ENCODE measurements at regions not wholly inside any gene's neighbourhood (a gene's known extent, or its start where the extent isn't known, plus 50 kb on each side); places are given as distances from the start of the nearest gene placed in this dataset.

- peaks cover under 1% of the 10 kb centered on the region for H3K9me3 ChIP-seq (ENCODE audit: control insufficient read depth, low read length)
- no peak overlapping the region for H2AK5ac ChIP-seq (ENCODE audit: low read length, severe bottlenecking)
- no peak overlapping the region for H3K23ac ChIP-seq (ENCODE audit: low read length in 2 of 2)
- DNase-seq: no peak
- H3K18ac ChIP-seq (ENCODE audit: low read depth in 1 of 2, low read length in 2 of 2): no peak overlapping the region
- H3K4me1 ChIP-seq (ENCODE audit: control insufficient read depth, insufficient read depth, low read depth, low read length): no peaks in the 10 kb centered on the region
- no peak overlapping the region for H2BK15ac ChIP-seq (ENCODE audit: low read depth, poor library complexity, severe bottlenecking)
- no peak overlapping the region for H2BK5ac ChIP-seq (ENCODE audit: low read depth, low read length, poor library complexity, severe bottlenecking)
- 43% methylated on average over 1 of the region's 1 CpG for WGBS
- H3K4me2 ChIP-seq (ENCODE audit: low read length, poor library complexity, severe bottlenecking): no peak overlapping the region
- H4K8ac ChIP-seq (ENCODE audit: low read length): no peak overlapping the region
- H3K4ac ChIP-seq (ENCODE audit: low read depth in 1 of 2, low read length in 2 of 2): no peak overlapping the region
- H3K36me3 ChIP-seq (ENCODE audit: control insufficient read depth in 1 of 2, insufficient read depth in 2 of 2, low read depth in 1 of 2, low read length in 2 of 2): no peaks in the 10 kb centered on the region
- H2BK12ac ChIP-seq (ENCODE audit: low read length in 2 of 2): no peak overlapping the region
- H3K4me3 ChIP-seq (ENCODE audit: insufficient read depth in 1 of 2, low read depth in 1 of 2, low read length in 2 of 2): no peak overlapping the region
- no peak overlapping the region for H2AFZ ChIP-seq (ENCODE audit: low read depth, low read length)
- no peak overlapping the region for H3K9ac ChIP-seq (ENCODE audit: low read length)
- H3K79me1 ChIP-seq (replicated peaks; ENCODE audit: low read length, poor library complexity, severe bottlenecking): no peaks in the 10 kb centered on the region
- H4K91ac ChIP-seq (ENCODE audit: low read length): no peak overlapping the region
- no peak overlapping the region for H3K14ac ChIP-seq (ENCODE audit: low read length in 2 of 2)
- H2BK120ac ChIP-seq (ENCODE audit: low read depth, low read length): no peak overlapping the region
- H3K27me3 ChIP-seq (ENCODE audit: control insufficient read depth in 1 of 2, insufficient read depth in 1 of 2, low read length in 2 of 2): peaks cover 21 to 30% of the 10 kb centered on the region in 2 experiments
- no peak overlapping the region for H3K27ac ChIP-seq (ENCODE audit: low read length, poor library complexity, severe bottlenecking)
Observed at GRCh38 chr1:223466151-223466550, 72.9 kb downstream of the CCDC185 start.

- no peak overlapping the region for H3K18ac ChIP-seq (ENCODE audit: low read depth in 1 of 2, low read length in 2 of 2)
- H4K91ac ChIP-seq (ENCODE audit: low read length): no peak overlapping the region
Observed at GRCh38 chr1:223471566-223471965, 78.4 kb downstream of the CCDC185 start.

GRCh38 chr1:223472057-223472456 is 78.8 kb downstream of the CCDC185 start:
- H3K9me3 ChIP-seq (ENCODE audit: control insufficient read depth, low read length): peaks cover 6% of the 10 kb centered on the region
- H3K23ac ChIP-seq (ENCODE audit: low read length in 2 of 2): no peak overlapping the region
- no peaks in the 10 kb centered on the region for H3K79me1 ChIP-seq (replicated peaks; ENCODE audit: low read length, poor library complexity, severe bottlenecking)
- H2BK12ac ChIP-seq (ENCODE audit: low read length in 2 of 2): no peak overlapping the region
- no peak overlapping the region for H3K9ac ChIP-seq (ENCODE audit: low read length)
- peaks cover 48 to 58% of the 10 kb centered on the region in 2 experiments for H3K27me3 ChIP-seq (ENCODE audit: control insufficient read depth in 1 of 2, insufficient read depth in 1 of 2, low read length in 2 of 2)
- H3K27ac ChIP-seq (ENCODE audit: low read length, poor library complexity, severe bottlenecking): no peak overlapping the region
- 77% methylated on average over 5 of the region's 5 CpGs for WGBS
- no peak overlapping the region for H2AK5ac ChIP-seq (ENCODE audit: low read length, severe bottlenecking)
- H3K18ac ChIP-seq (ENCODE audit: low read depth in 1 of 2, low read length in 2 of 2): no peak overlapping the region
- H4K91ac ChIP-seq (ENCODE audit: low read length): no peak overlapping the region
- no peaks in the 10 kb centered on the region for H3K36me3 ChIP-seq (ENCODE audit: control insufficient read depth in 1 of 2, insufficient read depth in 2 of 2, low read depth in 1 of 2, low read length in 2 of 2)
- no peaks in the 10 kb centered on the region for H3K4me1 ChIP-seq (ENCODE audit: control insufficient read depth, insufficient read depth, low read depth, low read length)
- no peak overlapping the region for H2BK120ac ChIP-seq (ENCODE audit: low read depth, low read length)
- DNase-seq: no peak
- no peak overlapping the region for H2BK5ac ChIP-seq (ENCODE audit: low read depth, low read length, poor library complexity, severe bottlenecking)
- H3K14ac ChIP-seq (ENCODE audit: low read length in 2 of 2): no peak overlapping the region
- H3K4me2 ChIP-seq (ENCODE audit: low read length, poor library complexity, severe bottlenecking): no peak overlapping the region
- H2BK15ac ChIP-seq (ENCODE audit: low read depth, poor library complexity, severe bottlenecking): no peak overlapping the region
- H4K8ac ChIP-seq (ENCODE audit: low read length): no peak overlapping the region
- H2AFZ ChIP-seq (ENCODE audit: low read depth, low read length): no peak overlapping the region
- no peak overlapping the region for H3K4ac ChIP-seq (ENCODE audit: low read depth in 1 of 2, low read length in 2 of 2)
- no peak overlapping the region for H3K4me3 ChIP-seq (ENCODE audit: insufficient read depth in 1 of 2, low read depth in 1 of 2, low read length in 2 of 2)

More at GRCh38 chr1:223471566-223471965, 78.4 kb downstream of the CCDC185 start:
- H3K23ac ChIP-seq (ENCODE audit: low read length in 2 of 2): no peak overlapping the region
- DNase-seq: no peak
- no peak overlapping the region for H3K14ac ChIP-seq (ENCODE audit: low read length in 2 of 2)
- no peak overlapping the region for H2BK5ac ChIP-seq (ENCODE audit: low read depth, low read length, poor library complexity, severe bottlenecking)
- H3K27me3 ChIP-seq (ENCODE audit: control insufficient read depth in 1 of 2, insufficient read depth in 1 of 2, low read length in 2 of 2): peaks cover 48 to 55% of the 10 kb centered on the region in 2 experiments
- no peak overlapping the region for H4K8ac ChIP-seq (ENCODE audit: low read length)
- H2BK15ac ChIP-seq (ENCODE audit: low read depth, poor library complexity, severe bottlenecking): no peak overlapping the region
- no peak overlapping the region for H3K4me3 ChIP-seq (ENCODE audit: insufficient read depth in 1 of 2, low read depth in 1 of 2, low read length in 2 of 2)
- no peak overlapping the region for H3K27ac ChIP-seq (ENCODE audit: low read length, poor library complexity, severe bottlenecking)
- H2BK120ac ChIP-seq (ENCODE audit: low read depth, low read length): no peak overlapping the region
- no peaks in the 10 kb centered on the region for H3K4me1 ChIP-seq (ENCODE audit: control insufficient read depth, insufficient read depth, low read depth, low read length)
- peaks cover 6% of the 10 kb centered on the region for H3K9me3 ChIP-seq (ENCODE audit: control insufficient read depth, low read length)
- WGBS: 70% methylated on average over 1 of the region's 1 CpG
- no peak overlapping the region for H2AFZ ChIP-seq (ENCODE audit: low read depth, low read length)
- no peak overlapping the region for H3K4ac ChIP-seq (ENCODE audit: low read depth in 1 of 2, low read length in 2 of 2)
- H3K36me3 ChIP-seq (ENCODE audit: control insufficient read depth in 1 of 2, insufficient read depth in 2 of 2, low read depth in 1 of 2, low read length in 2 of 2): no peaks in the 10 kb centered on the region
- no peak overlapping the region for H2BK12ac ChIP-seq (ENCODE audit: low read length in 2 of 2)
- no peak overlapping the region for H3K4me2 ChIP-seq (ENCODE audit: low read length, poor library complexity, severe bottlenecking)
- no peak overlapping the region for H2AK5ac ChIP-seq (ENCODE audit: low read length, severe bottlenecking)
- no peaks in the 10 kb centered on the region for H3K79me1 ChIP-seq (replicated peaks; ENCODE audit: low read length, poor library complexity, severe bottlenecking)
- no peak overlapping the region for H3K9ac ChIP-seq (ENCODE audit: low read length)

GRCh38 chr1:223473601-223474344 is 80.6 kb downstream of the CCDC185 start:
- Histone ChIP-seq H3K27me3 (ENCODE audit: control insufficient read depth in 1 of 2, insufficient read depth in 1 of 2, low read length in 2 of 2) (peaks cover 63 to 69% of the 10 kb centered on the region in 2 experiments), H4K8ac (ENCODE audit: low read length) (no peak overlapping the region), H3K4me1 (ENCODE audit: control insufficient read depth, insufficient read depth, low read depth, low read length) (no peaks in the 10 kb centered on the region), H3K27ac (ENCODE audit: low read length, poor library complexity, severe bottlenecking) (no peak overlapping the region), H3K4me3 (ENCODE audit: insufficient read depth in 1 of 2, low read depth in 1 of 2, low read length in 2 of 2) (no peak overlapping the region), H3K79me1 (replicated peaks; ENCODE audit: low read length, poor library complexity, severe bottlenecking) (no peaks in the 10 kb centered on the region), H2AK5ac (ENCODE audit: low read length, severe bottlenecking) (no peak overlapping the region), H2BK120ac (ENCODE audit: low read depth, low read length) (no peak overlapping the region), H3K36me3 (ENCODE audit: control insufficient read depth in 1 of 2, insufficient read depth in 2 of 2, low read depth in 1 of 2, low read length in 2 of 2) (no peaks in the 10 kb centered on the region), H4K91ac (ENCODE audit: low read length) (no peak overlapping the region), H2AFZ (ENCODE audit: low read depth, low read length) (no peak overlapping the region), H2BK15ac (ENCODE audit: low read depth, poor library complexity, severe bottlenecking) (no peak overlapping the region), H3K9ac (ENCODE audit: low read length) (no peak overlapping the region), H3K4ac (ENCODE audit: low read depth in 1 of 2, low read length in 2 of 2) (no peak overlapping the region), H3K4me2 (ENCODE audit: low read length, poor library complexity, severe bottlenecking) (no peak overlapping the region), H3K18ac (ENCODE audit: low read depth in 1 of 2, low read length in 2 of 2) (no peak overlapping the region), H3K23ac (ENCODE audit: low read length in 2 of 2) (no peak overlapping the region), H3K9me3 (ENCODE audit: control insufficient read depth, low read length) (peaks cover 6% of the 10 kb centered on the region), H2BK12ac (ENCODE audit: low read length in 2 of 2) (no peak overlapping the region), H3K14ac (ENCODE audit: low read length in 2 of 2) (no peak overlapping the region), H2BK5ac (ENCODE audit: low read depth, low read length, poor library complexity, severe bottlenecking) (no peak overlapping the region)
- DNase-seq: no peak
- 52% methylated on average over 3 of the region's 4 CpGs for WGBS

Data from mesenchymal stem cell (in vitro differentiated cells and primary cell).